ENCODE measurements at regions not wholly inside any gene's neighbourhood (a gene's known extent, or its start where the extent isn't known, plus 50 kb on each side); places are given as distances from the start of the nearest gene placed in this dataset.
"Not testable (repeated sequence)": the region's sequence is repeated elsewhere in the genome, so short reads cannot be mapped to it uniquely, and the experiment has no call there.

DNA sequence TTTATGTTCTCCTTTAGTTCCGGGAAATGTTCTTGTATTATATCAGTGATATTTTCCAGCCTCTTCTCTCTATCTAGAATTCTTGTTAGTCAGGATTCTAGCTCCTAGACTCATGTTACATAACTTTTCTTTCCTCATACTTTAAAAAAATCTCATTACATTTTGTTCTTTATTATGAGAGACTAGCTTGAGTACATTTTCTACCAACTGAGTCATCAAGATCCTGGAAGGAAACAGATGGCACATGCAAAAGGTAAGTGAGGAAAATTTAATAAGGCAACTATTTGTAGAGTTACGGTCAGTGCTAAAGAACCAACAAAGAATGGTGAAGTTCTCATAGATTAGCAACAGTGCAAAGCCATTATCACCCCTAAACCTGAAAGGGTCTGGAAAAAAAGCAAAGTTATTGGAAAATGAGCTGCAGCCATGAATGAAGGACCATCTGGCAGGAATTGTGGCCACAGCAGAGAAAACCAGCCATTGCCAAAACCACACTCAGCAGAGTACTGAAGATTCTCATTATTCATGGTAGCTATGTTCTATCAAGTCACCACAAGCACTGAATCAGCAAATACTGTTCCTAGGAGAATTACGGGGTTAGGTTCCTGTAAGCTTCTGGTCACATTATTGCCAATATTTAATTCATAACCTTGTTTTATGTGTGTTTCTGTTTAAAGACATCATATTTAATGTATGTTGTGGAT, 98.3 kb upstream of the C7orf33 start:
- ATAC-seq = no peak
- no peak overlapping the region for H3K4me3 Mint-ChIP-seq
- peaks cover 36% of the 10 kb centered on the region for H3K27me3 Mint-ChIP-seq
- H3K4me1 Mint-ChIP-seq = peaks cover 2% of the 10 kb centered on the region
- H3K27ac Mint-ChIP-seq = no peak overlapping the region
- peaks cover 3% of the 10 kb centered on the region for H3K36me3 Mint-ChIP-seq (ENCODE audit: low read depth)
- DNase-seq = no peak
- H3K9me3 ChIP-seq (ENCODE audit: control insufficient read depth, low read length, poor library complexity, severe bottlenecking) = no peaks in the 10 kb centered on the region

DNA sequence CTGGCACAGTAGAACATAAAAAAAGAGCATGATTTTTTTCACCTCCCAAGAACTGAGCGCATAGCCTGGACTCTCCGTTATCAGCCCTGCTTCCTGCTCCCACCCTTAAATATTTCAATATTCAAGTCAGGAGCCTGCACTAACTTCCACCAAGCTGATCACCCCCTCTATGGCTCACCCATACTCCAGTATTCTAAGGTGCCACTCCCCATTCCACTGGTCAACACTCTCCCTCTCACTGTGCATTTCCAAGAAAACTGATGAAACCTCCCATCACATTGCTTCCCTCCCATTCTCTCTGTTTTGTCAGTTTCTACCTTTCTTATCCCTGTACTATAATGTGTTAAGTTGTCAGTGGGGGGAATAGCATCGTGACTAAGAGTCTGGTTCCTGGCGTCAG, 95.0 kb upstream of the C7orf33 start:
- H3K4me1 Mint-ChIP-seq = peaks cover 2% of the 10 kb centered on the region
- no peak for ATAC-seq
- DNase-seq = no peak
- no peaks in the 10 kb centered on the region for H3K36me3 Mint-ChIP-seq (ENCODE audit: low read depth)
- no peak overlapping the region for H3K27ac Mint-ChIP-seq
- no peaks in the 10 kb centered on the region for H3K9me3 ChIP-seq (ENCODE audit: control insufficient read depth, low read length, poor library complexity, severe bottlenecking)
- no peak overlapping the region for H3K4me3 Mint-ChIP-seq
- peaks cover 31% of the 10 kb centered on the region for H3K27me3 Mint-ChIP-seq

- ATAC-seq = no peak
- Mint-ChIP-seq H3K27me3 (peaks cover 40% of the 10 kb centered on the region), H3K4me3 (peak overlapping the region; percentile 15), H3K36me3 (ENCODE audit: low read depth) (no peaks in the 10 kb centered on the region), H3K27ac (no peak overlapping the region), H3K4me1 (peaks cover 8% of the 10 kb centered on the region)
- DNase-seq = no peak
- no peaks in the 10 kb centered on the region for H3K9me3 ChIP-seq (ENCODE audit: control insufficient read depth, low read length, poor library complexity, severe bottlenecking)
Measured at GRCh38 chr7:148500978-148501377, 89.6 kb upstream of the C7orf33 start.

DNA sequence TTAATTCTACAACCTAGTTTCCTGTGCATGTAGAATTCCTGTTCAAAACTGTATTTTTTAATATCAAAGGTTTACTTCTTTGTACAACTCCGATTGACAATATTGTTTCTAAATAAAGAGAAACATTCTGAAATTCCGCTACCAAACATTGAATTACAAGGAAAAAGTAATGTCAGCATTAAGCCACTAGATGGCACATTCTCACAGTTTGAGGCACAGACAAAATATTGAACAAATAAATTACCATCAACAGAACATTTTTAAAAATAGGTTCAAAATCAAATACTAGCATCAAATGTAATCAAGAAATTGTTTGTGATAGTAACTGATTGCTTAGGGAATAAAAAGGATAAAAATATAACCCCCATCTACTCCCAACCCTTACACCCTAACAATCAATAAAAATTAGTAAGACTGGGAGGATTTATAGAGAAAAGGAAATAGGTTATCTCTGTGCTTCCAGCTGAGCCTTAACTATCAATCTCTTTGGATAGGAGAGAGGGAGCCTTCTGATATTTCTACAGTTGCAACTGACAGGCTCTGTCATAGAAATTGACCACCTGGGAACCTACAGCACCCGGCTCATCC, 86.6 kb upstream of the C7orf33 start:
- peaks cover 22% of the 10 kb centered on the region for H3K4me1 Mint-ChIP-seq
- H3K4me3 Mint-ChIP-seq = no peak overlapping the region
- peaks cover 38% of the 10 kb centered on the region for H3K27me3 Mint-ChIP-seq
- peak overlapping the region; percentile 57 for H3K27ac Mint-ChIP-seq
- ATAC-seq (no peak), DNase-seq (no peak)
- H3K9me3 ChIP-seq (ENCODE audit: control insufficient read depth, low read length, poor library complexity, severe bottlenecking) = no peaks in the 10 kb centered on the region
- H3K36me3 Mint-ChIP-seq (ENCODE audit: low read depth) = no peaks in the 10 kb centered on the region

DNA sequence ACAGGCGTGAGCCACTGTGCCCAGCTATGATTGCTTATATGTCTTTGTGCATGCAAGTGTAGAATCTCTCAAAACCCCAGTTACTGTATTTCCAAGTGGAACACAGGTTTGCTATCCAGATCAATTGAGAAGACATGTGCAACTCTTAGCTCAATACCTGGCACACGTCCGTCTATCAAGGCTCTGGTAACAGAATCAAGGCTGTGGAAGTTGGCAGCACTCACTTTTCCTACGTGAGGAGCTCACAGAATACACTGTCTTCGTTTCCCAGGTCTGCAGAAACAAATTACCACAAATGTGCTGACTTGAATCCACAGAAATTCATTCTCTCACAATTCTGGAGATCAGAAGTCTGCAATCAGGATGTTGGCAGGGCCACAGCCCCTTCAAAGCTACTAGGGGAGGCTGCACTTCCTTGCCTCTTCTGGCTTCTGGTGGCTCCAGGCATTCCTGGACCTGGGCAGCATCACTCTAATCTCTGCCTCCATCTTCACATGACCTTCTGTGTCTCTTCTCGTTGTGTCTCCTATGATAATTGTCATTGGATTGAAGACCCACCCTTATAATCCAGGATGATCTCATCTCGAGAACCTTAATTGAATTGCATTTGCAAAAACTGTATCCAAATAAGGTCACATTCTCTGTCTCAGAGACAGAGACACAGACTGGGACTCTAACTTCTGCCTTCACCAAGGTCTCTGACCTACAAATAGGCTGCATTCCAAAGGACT, 84.8 kb upstream of the C7orf33 start:
- H3K9me3 ChIP-seq (ENCODE audit: control insufficient read depth, low read length, poor library complexity, severe bottlenecking) = no peaks in the 10 kb centered on the region
- peaks cover 35% of the 10 kb centered on the region for H3K27me3 Mint-ChIP-seq
- ATAC-seq = no peak
- H3K4me1 Mint-ChIP-seq = peaks cover 22% of the 10 kb centered on the region
- H3K4me3 Mint-ChIP-seq = no peak overlapping the region
- H3K36me3 Mint-ChIP-seq (ENCODE audit: low read depth) = no peaks in the 10 kb centered on the region
- no peak for DNase-seq
- H3K27ac Mint-ChIP-seq = no peak overlapping the region

GRCh38 chr7:148507064-148507573, 83.4 kb upstream of the C7orf33 start:
- H3K36me3 Mint-ChIP-seq (ENCODE audit: low read depth); H3K9me3 ChIP-seq (ENCODE audit: control insufficient read depth, low read length, poor library complexity, severe bottlenecking); H3K27ac Mint-ChIP-seq; DNase-seq: not testable (repeated sequence)
- Mint-ChIP-seq H3K4me1 (peaks cover 19% of the 10 kb centered on the region), H3K27me3 (peaks cover 28% of the 10 kb centered on the region), H3K4me3 (peak overlapping the region; percentile 7)
- ATAC-seq = peak; percentile 67

DNA sequence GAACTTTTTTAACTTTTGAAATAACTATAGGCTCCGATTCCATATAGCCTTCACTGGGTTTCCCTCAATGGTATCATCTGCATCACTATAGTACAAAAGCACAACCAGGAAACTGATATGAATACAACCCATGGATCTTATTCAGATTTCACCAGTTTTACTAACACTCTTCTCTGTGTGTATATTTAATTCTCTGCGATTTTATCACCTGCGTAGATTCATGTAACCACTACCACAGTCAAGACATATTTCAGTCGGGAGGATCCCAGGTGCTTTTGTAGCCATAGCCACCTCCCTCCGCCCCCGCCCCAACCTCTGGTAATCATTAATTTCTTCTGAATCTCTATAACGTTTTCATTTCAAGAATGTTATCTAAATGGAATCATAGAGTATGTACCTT, 82.8 kb upstream of the C7orf33 start:
- peaks cover 19% of the 10 kb centered on the region for H3K4me1 Mint-ChIP-seq
- H3K27me3 Mint-ChIP-seq = peaks cover 29% of the 10 kb centered on the region
- DNase-seq (no peak), ATAC-seq (no peak)
- H3K4me3 Mint-ChIP-seq = no peak overlapping the region
- H3K27ac Mint-ChIP-seq = no peak overlapping the region
- no peaks in the 10 kb centered on the region for H3K9me3 ChIP-seq (ENCODE audit: control insufficient read depth, low read length, poor library complexity, severe bottlenecking)
- no peaks in the 10 kb centered on the region for H3K36me3 Mint-ChIP-seq (ENCODE audit: low read depth)

DNA sequence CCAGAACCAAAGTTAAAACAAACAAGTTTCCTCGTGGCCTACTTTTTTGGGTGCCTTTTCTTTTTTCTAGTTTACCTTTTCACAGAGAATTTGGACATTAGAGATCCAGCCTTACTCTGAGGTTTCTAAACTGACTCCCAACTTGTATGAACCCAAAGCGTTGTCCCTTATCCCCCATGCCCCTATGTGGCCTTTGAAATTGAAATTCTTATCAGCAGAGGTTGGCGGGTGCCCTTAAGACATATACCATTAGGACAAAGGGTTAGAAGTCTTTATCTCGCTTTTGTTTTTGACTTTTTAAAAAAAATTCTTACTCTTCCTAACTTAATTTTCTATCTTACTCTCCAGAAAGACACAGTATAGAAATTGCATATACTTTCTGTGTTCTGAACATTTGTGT, 76.3 kb upstream of the C7orf33 start:
- Mint-ChIP-seq H3K4me1 (no peaks in the 10 kb centered on the region), H3K36me3 (ENCODE audit: low read depth) (peaks cover 2% of the 10 kb centered on the region), H3K27me3 (peaks cover 34% of the 10 kb centered on the region), H3K4me3 (no peak overlapping the region), H3K27ac (no peak overlapping the region)
- DNase-seq (no peak), ATAC-seq (no peak)
- no peaks in the 10 kb centered on the region for H3K9me3 ChIP-seq (ENCODE audit: control insufficient read depth, low read length, poor library complexity, severe bottlenecking)

DNA sequence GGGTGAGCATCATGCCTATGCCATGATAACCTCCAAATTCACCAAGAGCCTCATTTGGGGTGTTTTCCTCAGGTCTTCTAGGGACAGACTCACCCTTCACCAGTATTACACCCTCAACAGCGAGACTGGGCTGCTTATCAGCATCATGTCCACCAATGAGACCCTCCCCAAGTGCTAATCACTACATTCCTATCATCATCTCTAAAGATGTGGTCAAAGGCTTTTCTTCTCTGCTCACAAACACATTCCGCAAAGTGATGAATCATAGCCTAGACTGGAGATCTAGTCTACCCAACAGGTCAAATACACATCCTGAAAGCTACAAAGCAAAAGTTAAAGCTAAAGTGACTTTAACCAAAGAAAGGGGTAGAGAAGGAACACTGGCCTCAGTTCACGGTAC, 75.3 kb upstream of the C7orf33 start:
- H3K9me3 ChIP-seq (ENCODE audit: control insufficient read depth, low read length, poor library complexity, severe bottlenecking) = no peaks in the 10 kb centered on the region
- H3K27ac Mint-ChIP-seq = no peak overlapping the region
- H3K4me1 Mint-ChIP-seq = no peaks in the 10 kb centered on the region
- DNase-seq (no peak), ATAC-seq (no peak)
- peaks cover 42% of the 10 kb centered on the region for H3K27me3 Mint-ChIP-seq
- H3K4me3 Mint-ChIP-seq = no peak overlapping the region
- peaks cover 3% of the 10 kb centered on the region for H3K36me3 Mint-ChIP-seq (ENCODE audit: low read depth)

DNA sequence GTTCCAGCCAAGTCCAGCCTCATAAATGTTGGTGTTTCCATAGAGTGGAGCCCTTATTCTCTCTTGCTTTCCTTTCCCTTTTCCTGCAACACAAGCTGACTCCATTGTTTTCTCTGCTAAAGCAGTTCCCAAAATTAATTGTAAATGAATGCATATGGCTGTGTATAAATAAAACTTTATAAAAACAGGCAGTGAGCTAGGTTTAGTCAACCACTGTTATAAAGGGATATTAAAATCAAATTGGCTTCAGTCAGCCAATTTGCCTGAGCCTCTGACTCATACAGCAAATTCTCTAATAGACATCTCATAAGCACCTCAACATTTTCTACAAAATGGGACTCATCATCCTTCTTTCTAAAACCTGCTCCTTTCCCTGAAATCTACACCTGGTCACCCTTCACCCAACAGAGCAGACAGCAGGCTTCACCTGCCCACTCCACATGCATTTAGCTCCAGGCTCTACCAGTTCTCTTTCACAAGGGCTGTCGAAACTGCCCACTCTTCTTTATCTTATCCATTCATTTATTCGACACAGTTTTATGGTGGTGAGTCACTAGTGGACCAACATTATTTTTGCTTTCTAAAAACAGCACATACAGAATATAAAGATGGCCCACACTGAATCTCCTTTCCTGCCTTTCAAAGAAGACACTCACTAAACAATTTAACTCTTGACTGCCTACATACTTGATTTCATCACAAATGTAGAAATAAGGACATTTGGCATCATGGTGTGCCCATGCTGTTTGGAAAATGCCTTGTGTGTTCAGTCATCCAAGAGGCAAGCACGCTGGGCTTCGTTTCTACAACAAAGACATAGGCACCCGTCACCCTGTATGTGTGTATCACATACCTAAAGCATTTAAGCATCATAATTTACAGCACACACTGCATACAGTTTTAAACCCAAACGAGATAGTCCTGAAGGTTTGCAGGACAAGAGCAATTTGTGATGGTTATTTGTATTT, 74.6 kb upstream of the C7orf33 start:
- H3K9me3 ChIP-seq (ENCODE audit: control insufficient read depth, low read length, poor library complexity, severe bottlenecking) = no peaks in the 10 kb centered on the region
- ATAC-seq = no peak
- H3K4me1 Mint-ChIP-seq = no peaks in the 10 kb centered on the region
- no peak for DNase-seq
- H3K4me3 Mint-ChIP-seq = no peak overlapping the region
- peaks cover 44% of the 10 kb centered on the region for H3K27me3 Mint-ChIP-seq
- peaks cover 5% of the 10 kb centered on the region for H3K36me3 Mint-ChIP-seq (ENCODE audit: low read depth)
- H3K27ac Mint-ChIP-seq = no peak overlapping the region

DNA sequence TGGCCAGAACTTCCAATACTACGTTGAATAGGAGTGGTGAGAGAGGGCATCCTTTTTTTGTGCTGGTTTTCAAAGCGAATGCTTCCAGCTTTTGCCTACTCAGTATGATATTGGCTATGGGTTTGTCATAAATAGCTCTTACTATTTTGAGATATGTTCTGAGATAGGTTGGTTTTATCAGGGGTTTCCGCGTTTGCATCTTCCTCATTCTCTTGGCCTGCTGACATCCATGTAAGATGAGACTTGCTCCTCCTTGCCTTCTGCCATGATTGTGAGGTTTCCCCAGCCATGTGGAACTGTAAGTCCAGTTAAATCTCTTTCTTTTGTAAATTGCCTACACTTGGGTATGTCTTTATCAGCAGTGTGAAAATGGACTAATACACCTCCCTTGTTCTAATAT, 71.2 kb upstream of the C7orf33 start:
- not testable (repeated sequence) for H3K4me1 Mint-ChIP-seq; ATAC-seq; H3K36me3 Mint-ChIP-seq (ENCODE audit: low read depth); H3K9me3 ChIP-seq (ENCODE audit: control insufficient read depth, low read length, poor library complexity, severe bottlenecking); H3K27ac Mint-ChIP-seq; H3K4me3 Mint-ChIP-seq; DNase-seq
- peaks cover 59% of the 10 kb centered on the region for H3K27me3 Mint-ChIP-seq

GRCh38 chr7:148521271-148521670, 69.3 kb upstream of the C7orf33 start:
- Mint-ChIP-seq H3K27me3 (peaks cover 72% of the 10 kb centered on the region), H3K27ac (no peak overlapping the region), H3K36me3 (ENCODE audit: low read depth) (peaks cover 8% of the 10 kb centered on the region), H3K4me1 (peaks cover 3% of the 10 kb centered on the region), H3K4me3 (no peak overlapping the region)
- DNase-seq (no peak), ATAC-seq (no peak)
- H3K9me3 ChIP-seq (ENCODE audit: control insufficient read depth, low read length, poor library complexity, severe bottlenecking) = no peaks in the 10 kb centered on the region

GRCh38 chr7:148523550-148523949, 67.0 kb upstream of the C7orf33 start:
- H3K9me3 ChIP-seq (ENCODE audit: control insufficient read depth, low read length, poor library complexity, severe bottlenecking) = no peaks in the 10 kb centered on the region
- peaks cover 76% of the 10 kb centered on the region for H3K27me3 Mint-ChIP-seq
- no peak overlapping the region for H3K4me3 Mint-ChIP-seq
- no peak for DNase-seq
- no peak overlapping the region for H3K27ac Mint-ChIP-seq
- ATAC-seq = no peak
- peaks cover 6% of the 10 kb centered on the region for H3K36me3 Mint-ChIP-seq (ENCODE audit: low read depth)
- peaks cover 3% of the 10 kb centered on the region for H3K4me1 Mint-ChIP-seq

Measured in T-helper 17 cell (primary cell).